OCI-LY3 (cell line): ENCODE measurements at regions not wholly inside any gene's neighbourhood (a gene's known extent, or its start where the extent isn't known, plus 50 kb on each side); places are given as distances from the start of the nearest gene placed in this dataset.

Source experiments
- EZH2phosphoT487 ChIP-seq: fragments of 200-600 bp; shearing (Covaris generic); IDR thresholded peaks from 2 replicates; pipeline ENCODE4 v1.6.1; 2018; ENCODE audit warnings: antibody characterized with exemption, mixed run types, low read depth
- TF ChIP-seq, protein P1 (sequence below): fragments of 200-600, 300-600 bp; sonication (generic); IDR thresholded peaks from 2 replicates; pipeline ENCODE4 v1.5.1; 2014; ENCODE audit warnings: antibody characterized with exemption, low read length, low read depth

DNA sequence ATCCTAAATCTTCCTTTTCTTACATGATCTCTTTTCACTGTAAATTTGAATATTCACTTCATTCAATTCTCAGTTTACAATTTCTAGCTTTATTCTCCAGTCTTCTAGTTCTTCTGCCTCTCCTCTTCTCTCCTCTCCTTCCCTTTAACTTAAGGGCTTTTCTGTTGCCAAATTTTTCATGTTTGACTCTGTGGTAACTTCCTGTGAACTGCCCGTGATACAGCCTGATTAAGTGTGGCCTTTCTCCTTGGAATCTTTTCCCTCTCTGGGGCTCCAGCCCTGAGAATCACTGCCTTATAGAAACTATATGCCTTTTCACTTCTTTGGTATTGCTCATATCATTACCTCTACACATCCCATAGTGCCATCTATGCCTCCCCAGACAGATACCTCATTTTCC, 1923.8 kb upstream of the CELF4 start:
- TF ChIP-seq, protein P1, sequence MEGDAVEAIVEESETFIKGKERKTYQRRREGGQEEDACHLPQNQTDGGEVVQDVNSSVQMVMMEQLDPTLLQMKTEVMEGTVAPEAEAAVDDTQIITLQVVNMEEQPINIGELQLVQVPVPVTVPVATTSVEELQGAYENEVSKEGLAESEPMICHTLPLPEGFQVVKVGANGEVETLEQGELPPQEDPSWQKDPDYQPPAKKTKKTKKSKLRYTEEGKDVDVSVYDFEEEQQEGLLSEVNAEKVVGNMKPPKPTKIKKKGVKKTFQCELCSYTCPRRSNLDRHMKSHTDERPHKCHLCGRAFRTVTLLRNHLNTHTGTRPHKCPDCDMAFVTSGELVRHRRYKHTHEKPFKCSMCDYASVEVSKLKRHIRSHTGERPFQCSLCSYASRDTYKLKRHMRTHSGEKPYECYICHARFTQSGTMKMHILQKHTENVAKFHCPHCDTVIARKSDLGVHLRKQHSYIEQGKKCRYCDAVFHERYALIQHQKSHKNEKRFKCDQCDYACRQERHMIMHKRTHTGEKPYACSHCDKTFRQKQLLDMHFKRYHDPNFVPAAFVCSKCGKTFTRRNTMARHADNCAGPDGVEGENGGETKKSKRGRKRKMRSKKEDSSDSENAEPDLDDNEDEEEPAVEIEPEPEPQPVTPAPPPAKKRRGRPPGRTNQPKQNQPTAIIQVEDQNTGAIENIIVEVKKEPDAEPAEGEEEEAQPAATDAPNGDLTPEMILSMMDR: no peak
- TF ChIP-seq EZH2phosphoT487: no peak
